AG09309 (cell line): ENCODE measurements at regions not wholly inside any gene's neighbourhood (a gene's known extent, or its start where the extent isn't known, plus 50 kb on each side); places are given as distances from the start of the nearest gene placed in this dataset.

Source experiments
- DNase-seq: peaks from one replicate; pipeline ENCODE4 v3.0.0-alpha.2; 2010; ENCODE audit warnings: low read depth
- H3K4me3 ChIP-seq: 2 replicates; pipeline ENCODE4 v1.5.1; 2011; ENCODE audit warnings: mild to moderate bottlenecking, low read depth, low read length, moderate library complexity; ENCODE audit not compliant: control insufficient read depth
- CTCF ChIP-seq: IDR thresholded peaks from 2 replicates; pipeline ENCODE4 v1.5.1; 2011; ENCODE audit warnings: mild to moderate bottlenecking, low read depth, low read length, inconsistent platforms; ENCODE audit not compliant: insufficient read depth, control insufficient read depth; ENCODE audit errors: missing control alignments

GRCh38 chr1:79188337-79188736 lies 181.8 kb upstream of the ADGRL4 start:
- no peak for TF ChIP-seq CTCF
- DNase-seq: no peak

GRCh38 chr1:79186260-79186659 lies 179.7 kb upstream of the ADGRL4 start:
- TF ChIP-seq CTCF: no peak
- DNase-seq: no peak

More at GRCh38 chr1:79188337-79188736, 181.8 kb upstream of the ADGRL4 start:
- H3K4me3 ChIP-seq: no peak overlapping the region

GRCh38 chr1:79177844-79178243 lies 171.3 kb upstream of the ADGRL4 start:
- no peak for TF ChIP-seq CTCF
- H3K4me3 ChIP-seq: no peak overlapping the region
- no peak for DNase-seq

More at GRCh38 chr1:79186260-79186659, 179.7 kb upstream of the ADGRL4 start:
- no peak overlapping the region for H3K4me3 ChIP-seq

GRCh38 chr1:79161077-79161476 lies 154.5 kb upstream of the ADGRL4 start:
- H3K4me3 ChIP-seq: no peak overlapping the region
- no peak for TF ChIP-seq CTCF
- no peak for DNase-seq

GRCh38 chr1:79155991-79156390 lies 149.5 kb upstream of the ADGRL4 start:
- no peak for TF ChIP-seq CTCF
- no peak overlapping the region for H3K4me3 ChIP-seq
- DNase-seq: no peak

GRCh38 chr1:79151006-79151796 lies 144.7 kb upstream of the ADGRL4 start:
- TF ChIP-seq CTCF: no peak
- H3K4me3 ChIP-seq: no peak overlapping the region
- DNase-seq: no peak
